ENCODE measurements at regions not wholly inside any gene's neighbourhood (a gene's known extent, or its start where the extent isn't known, plus 50 kb on each side); places are given as distances from the start of the nearest gene placed in this dataset.
"Not testable (repeated sequence)": the region's sequence is repeated elsewhere in the genome, so short reads cannot be mapped to it uniquely, and the experiment has no call there.

GRCh38 chr15:88997531-88997930, 84.4 kb upstream of the MFGE8 start:
- no peak for DNase-seq (ENCODE audit: extremely low spot score)
- ChIA-PET CTCF (interaction anchor here (0.5 kb wide), 1 partner anchor 94 kb away, joined by 3 read pairs; no protein-coding TSS in a partner anchor), POLR2A (no interaction called here)
- TF ChIP-seq PKNOX1 (IDR thresholded peaks at IDR 0.05) (no peak), BHLHE40 (IDR thresholded peaks at IDR 0.05; ENCODE audit: borderline replicate concordance) (no peak), ELF4 (IDR thresholded peaks at IDR 0.05) (no peak), CTBP1 (IDR thresholded peaks at IDR 0.05; ENCODE audit: borderline replicate concordance) (no peak), FOXK2 (IDR thresholded peaks at IDR 0.05) (no peak), SUZ12 (IDR thresholded peaks at IDR 0.05) (no peak), L3MBTL2 (conservative IDR thresholded peaks at IDR 0.05) (no peak), FOXM1 (IDR thresholded peaks at IDR 0.05; ENCODE audit: borderline replicate concordance) (no peak), ZNF384 (IDR thresholded peaks at IDR 0.05) (no peak), FOXA1 (IDR thresholded peaks at IDR 0.05) (no peak), NFRKB (IDR thresholded peaks at IDR 0.05) (no peak), LEF1 (IDR thresholded peaks at IDR 0.05; ENCODE audit: borderline replicate concordance) (no peak), TARDBP (IDR thresholded peaks at IDR 0.05) (no peak), ARNT (IDR thresholded peaks at IDR 0.05) (no peak), HDGF (IDR thresholded peaks at IDR 0.05; ENCODE audit: borderline replicate concordance) (no peak), SP1 (IDR thresholded peaks at IDR 0.05) (no peak)

- ChIA-PET CTCF (interaction anchor here (1.0 kb wide), 1 partner anchor 94 kb away, joined by 3 read pairs; no protein-coding TSS in a partner anchor), POLR2A (no interaction called here)
- DNase-seq (ENCODE audit: extremely low spot score): no peak
- TF ChIP-seq TARDBP (IDR thresholded peaks at IDR 0.05): no peak
- no peak for TF ChIP-seq LEF1 (IDR thresholded peaks at IDR 0.05; ENCODE audit: borderline replicate concordance)
- no peak for TF ChIP-seq ZNF384 (IDR thresholded peaks at IDR 0.05)
- no peak for TF ChIP-seq CTBP1 (IDR thresholded peaks at IDR 0.05; ENCODE audit: borderline replicate concordance)
- no peak for TF ChIP-seq L3MBTL2 (conservative IDR thresholded peaks at IDR 0.05)
- no peak for TF ChIP-seq BHLHE40 (IDR thresholded peaks at IDR 0.05; ENCODE audit: borderline replicate concordance)
- TF ChIP-seq FOXK2 (IDR thresholded peaks at IDR 0.05): no peak
- no peak for TF ChIP-seq ARNT (IDR thresholded peaks at IDR 0.05)
- no peak for TF ChIP-seq FOXM1 (IDR thresholded peaks at IDR 0.05; ENCODE audit: borderline replicate concordance)
- no peak for TF ChIP-seq PKNOX1 (IDR thresholded peaks at IDR 0.05)
- TF ChIP-seq FOXA1 (IDR thresholded peaks at IDR 0.05): no peak
- TF ChIP-seq SUZ12 (IDR thresholded peaks at IDR 0.05): no peak
- no peak for TF ChIP-seq ELF4 (IDR thresholded peaks at IDR 0.05)
- TF ChIP-seq NFRKB (IDR thresholded peaks at IDR 0.05): no peak
- TF ChIP-seq HDGF (IDR thresholded peaks at IDR 0.05; ENCODE audit: borderline replicate concordance): no peak
- TF ChIP-seq SP1 (IDR thresholded peaks at IDR 0.05): no peak
Measured at GRCh38 chr15:88998980-88999713, 86.0 kb upstream of the MFGE8 start.

DNA sequence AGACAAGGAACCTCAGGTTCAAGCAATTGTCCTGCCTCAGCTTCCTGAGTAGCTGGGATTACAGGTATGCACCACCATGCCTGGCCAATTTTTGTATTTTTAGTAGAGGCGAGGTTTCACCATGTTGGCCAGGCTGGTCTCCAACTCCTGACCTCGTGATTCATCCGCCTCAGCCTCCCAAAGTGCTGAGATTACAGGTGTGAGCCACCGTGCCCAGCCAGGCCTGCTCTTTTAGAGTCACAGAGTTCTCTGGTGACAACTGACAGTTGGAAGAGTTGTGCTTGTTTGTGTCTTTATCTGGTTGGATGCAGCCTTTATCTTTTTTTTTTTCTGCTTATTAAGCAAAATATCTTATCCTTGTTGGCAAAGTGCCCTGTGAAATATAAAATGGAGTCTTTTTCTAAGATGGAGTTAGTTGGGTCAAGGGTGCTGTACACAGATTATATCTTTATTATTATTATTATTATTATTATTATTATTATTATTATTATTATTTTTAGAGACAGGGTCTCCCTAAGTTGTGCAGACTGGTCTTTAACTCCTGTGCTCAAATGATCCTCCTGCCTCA, 86.5 kb upstream of the ABHD2 start:
- CTCF ChIA-PET: interaction anchor here (2.9 kb wide), 1 partner anchor 97 kb away, joined by 20 read pairs; no protein-coding TSS in a partner anchor
- POLR2A ChIA-PET; DNase-seq (ENCODE audit: extremely low spot score): not testable (repeated sequence)

GRCh38 chr15:89002281-89002761, 85.9 kb upstream of the ABHD2 start:
- ChIA-PET CTCF (interaction anchor here (0.9 to 2.9 kb wide), 2 partner anchors 21 to 97 kb away, joined by 3 to 20 read pairs; no protein-coding TSS in a partner anchor), POLR2A (no interaction called here)
- TF ChIP-seq CTBP1 (IDR thresholded peaks at IDR 0.05; ENCODE audit: borderline replicate concordance): no peak
- TF ChIP-seq BHLHE40 (IDR thresholded peaks at IDR 0.05; ENCODE audit: borderline replicate concordance): no peak
- TF ChIP-seq SP1 (IDR thresholded peaks at IDR 0.05): no peak
- no peak for TF ChIP-seq ARNT (IDR thresholded peaks at IDR 0.05)
- DNase-seq (ENCODE audit: extremely low spot score): no peak

DNA sequence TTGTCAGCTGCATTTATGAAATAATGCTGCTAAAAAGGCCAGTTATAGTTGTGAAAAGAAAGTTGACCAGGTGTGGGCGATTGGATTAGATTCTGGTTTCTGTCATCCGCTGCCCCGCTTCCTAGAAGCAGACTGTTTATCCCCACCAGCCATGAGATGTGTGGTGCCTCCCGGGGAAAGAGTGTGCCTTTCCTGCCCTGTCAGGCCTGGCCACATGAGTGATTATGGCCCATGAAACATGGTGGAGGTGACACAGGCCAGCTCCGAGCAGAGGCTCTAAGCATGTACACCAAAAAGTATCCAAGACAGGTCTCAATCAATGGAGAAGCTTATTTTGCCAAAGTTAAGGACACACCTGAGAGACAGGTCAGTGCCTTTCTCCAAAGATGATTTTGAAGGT, 85.4 kb upstream of the ABHD2 start:
- no peak for DNase-seq (ENCODE audit: extremely low spot score)
- ChIA-PET POLR2A (no interaction called here), CTCF (interaction anchor here (0.6 to 2.9 kb wide), 3 partner anchors 21 to 98 kb away, joined by 3 to 20 read pairs (median 3); no protein-coding TSS in a partner anchor)
- no peak for TF ChIP-seq SP1 (IDR thresholded peaks at IDR 0.05)
- no peak for TF ChIP-seq ARNT (IDR thresholded peaks at IDR 0.05)
- TF ChIP-seq FOXK2 (IDR thresholded peaks at IDR 0.05): no peak

GRCh38 chr15:89003865-89004725, 84.2 kb upstream of the ABHD2 start:
- TF ChIP-seq SP1 (IDR thresholded peaks at IDR 0.05): no peak
- TF ChIP-seq BHLHE40 (IDR thresholded peaks at IDR 0.05; ENCODE audit: borderline replicate concordance): no peak
- ChIA-PET POLR2A (interaction anchor here (1.1 kb wide), 1 partner anchor 92 kb away, joined by 3 read pairs; no protein-coding TSS in a partner anchor), CTCF (interaction anchor here (0.6 to 2.9 kb wide), 5 partner anchors 10 to 99 kb away, joined by 3 to 20 read pairs (median 4); no protein-coding TSS in a partner anchor)
- DNase-seq (ENCODE audit: extremely low spot score): peak; percentile 59
